ENCODE measurements at regions not wholly inside any gene's neighbourhood (a gene's known extent, or its start where the extent isn't known, plus 50 kb on each side); places are given as distances from the start of the nearest gene placed in this dataset.
"Not testable (repeated sequence)": the region's sequence is repeated elsewhere in the genome, so short reads cannot be mapped to it uniquely, and the experiment has no call there.

DNA sequence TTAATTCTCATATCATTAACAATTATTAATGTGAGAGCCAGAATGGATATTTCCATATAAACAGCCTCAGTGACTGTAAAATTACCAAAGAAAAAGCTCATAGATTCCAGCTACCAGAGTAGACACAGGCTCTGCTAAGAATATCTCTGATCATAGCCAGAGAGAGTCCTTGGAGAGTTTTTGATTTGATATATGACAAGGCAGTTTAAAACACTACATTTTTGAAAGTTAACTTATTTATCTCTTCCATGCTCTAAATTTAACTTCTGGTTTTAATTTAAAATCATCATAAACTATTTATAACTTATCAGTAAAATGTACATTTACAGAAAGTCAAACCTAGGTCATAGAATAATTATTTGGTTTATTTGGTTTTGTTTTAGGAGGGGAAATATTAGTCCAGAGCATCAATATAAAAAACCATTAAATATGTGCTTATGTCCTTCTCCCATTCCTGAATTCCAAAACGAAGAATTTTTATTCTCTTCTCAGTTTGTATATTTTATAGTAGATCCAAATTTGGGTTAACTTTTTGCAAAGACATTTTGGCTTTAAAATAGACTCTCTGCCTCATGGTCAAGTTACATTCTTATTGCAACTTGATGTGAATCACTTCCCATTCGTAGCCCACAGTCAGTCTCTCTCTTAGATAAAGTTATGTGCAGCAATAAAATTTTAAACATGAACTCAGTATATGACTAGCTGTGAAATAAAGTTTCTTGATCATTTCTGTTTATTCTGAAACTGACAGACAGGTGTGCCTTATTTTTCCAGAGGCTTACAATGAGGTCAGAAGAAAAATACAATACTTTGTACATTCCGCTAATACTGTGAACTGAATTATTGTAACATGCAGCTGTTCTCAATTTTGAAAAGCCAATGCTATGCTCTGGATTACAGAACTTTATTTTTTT is 267.1 kb downstream of the PAPSS1 start:
- TF ChIP-seq, protein P1, sequence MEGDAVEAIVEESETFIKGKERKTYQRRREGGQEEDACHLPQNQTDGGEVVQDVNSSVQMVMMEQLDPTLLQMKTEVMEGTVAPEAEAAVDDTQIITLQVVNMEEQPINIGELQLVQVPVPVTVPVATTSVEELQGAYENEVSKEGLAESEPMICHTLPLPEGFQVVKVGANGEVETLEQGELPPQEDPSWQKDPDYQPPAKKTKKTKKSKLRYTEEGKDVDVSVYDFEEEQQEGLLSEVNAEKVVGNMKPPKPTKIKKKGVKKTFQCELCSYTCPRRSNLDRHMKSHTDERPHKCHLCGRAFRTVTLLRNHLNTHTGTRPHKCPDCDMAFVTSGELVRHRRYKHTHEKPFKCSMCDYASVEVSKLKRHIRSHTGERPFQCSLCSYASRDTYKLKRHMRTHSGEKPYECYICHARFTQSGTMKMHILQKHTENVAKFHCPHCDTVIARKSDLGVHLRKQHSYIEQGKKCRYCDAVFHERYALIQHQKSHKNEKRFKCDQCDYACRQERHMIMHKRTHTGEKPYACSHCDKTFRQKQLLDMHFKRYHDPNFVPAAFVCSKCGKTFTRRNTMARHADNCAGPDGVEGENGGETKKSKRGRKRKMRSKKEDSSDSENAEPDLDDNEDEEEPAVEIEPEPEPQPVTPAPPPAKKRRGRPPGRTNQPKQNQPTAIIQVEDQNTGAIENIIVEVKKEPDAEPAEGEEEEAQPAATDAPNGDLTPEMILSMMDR (IDR thresholded peaks at IDR 0.05; ENCODE audit: low read depth, low read length, missing control alignments) = no peak
- H3K4me3 ChIP-seq (ENCODE audit: low read depth, low read length) = no peak overlapping the region
- no peak for DNase-seq (ENCODE audit: low read depth)

DNA sequence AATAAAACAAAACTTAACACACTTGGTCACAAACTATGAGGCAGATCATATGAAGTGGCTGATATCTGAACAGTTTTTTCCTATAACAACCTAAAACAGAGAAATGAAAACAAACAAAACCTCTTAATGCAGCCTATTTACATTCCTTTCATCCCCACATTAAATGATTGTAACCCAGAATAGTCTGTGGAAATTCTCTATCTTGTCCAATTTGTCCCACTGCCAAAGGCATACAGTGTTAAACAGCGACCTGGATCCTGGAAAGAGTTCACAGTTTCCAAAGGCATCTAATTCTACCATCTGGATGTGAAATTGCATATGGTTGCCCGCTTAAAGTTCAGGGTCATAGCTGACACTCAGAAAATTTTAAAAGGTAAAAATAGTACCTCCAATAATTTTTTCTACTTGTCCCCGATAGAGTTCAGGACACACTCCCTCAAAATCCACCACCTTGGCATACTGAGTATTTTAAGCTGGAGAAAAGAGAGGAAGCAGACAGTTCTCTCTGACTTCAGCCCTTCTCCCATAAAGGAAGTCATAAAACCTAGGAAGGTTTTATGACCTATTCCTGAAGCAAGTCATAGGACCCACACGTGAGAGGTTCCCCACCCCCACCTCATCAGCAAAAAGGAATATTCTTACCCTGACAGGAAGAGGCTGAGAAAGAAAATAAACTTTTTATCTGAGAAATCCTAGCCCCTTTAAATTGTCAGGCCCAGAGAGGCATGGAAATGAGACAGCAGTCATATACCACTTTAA is 270.2 kb downstream of the PAPSS1 start:
- DNase-seq (ENCODE audit: low read depth) = no peak
- no peak overlapping the region for H3K4me3 ChIP-seq (ENCODE audit: low read depth, low read length)
- TF ChIP-seq, protein P1 (IDR thresholded peaks at IDR 0.05; ENCODE audit: low read depth, low read length, missing control alignments) = no peak

DNA sequence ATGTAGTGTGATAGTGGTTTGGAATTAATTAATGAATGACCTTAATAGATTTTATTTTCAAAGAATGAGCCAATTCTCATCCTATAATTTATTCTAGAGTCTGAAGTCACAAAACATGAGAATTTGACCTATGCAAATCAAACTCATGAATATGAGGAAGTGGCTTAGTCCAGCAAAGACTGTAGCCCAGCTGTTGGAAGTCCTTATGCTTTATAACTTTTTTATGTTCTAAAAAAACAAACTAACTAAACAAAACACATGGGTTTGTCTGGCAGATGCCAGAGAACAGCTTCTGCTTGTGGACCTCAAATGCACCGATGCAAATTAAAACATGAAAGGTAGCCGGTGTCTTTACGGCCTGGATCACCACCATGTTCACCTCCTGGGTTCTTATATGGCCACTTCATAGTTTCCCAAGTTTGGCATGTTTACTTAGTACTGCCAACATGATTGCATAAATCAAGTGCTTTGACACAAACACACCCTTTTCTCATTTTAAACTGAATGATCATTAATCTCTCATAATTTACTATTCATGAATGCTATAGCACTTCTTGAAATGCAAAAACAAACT is 277.4 kb downstream of the PAPSS1 start:
- H3K4me3 ChIP-seq (ENCODE audit: low read depth, low read length) = no peak overlapping the region
- no peak for DNase-seq (ENCODE audit: low read depth)
- TF ChIP-seq, protein P1 (IDR thresholded peaks at IDR 0.05; ENCODE audit: low read depth, low read length, missing control alignments) = no peak

DNA sequence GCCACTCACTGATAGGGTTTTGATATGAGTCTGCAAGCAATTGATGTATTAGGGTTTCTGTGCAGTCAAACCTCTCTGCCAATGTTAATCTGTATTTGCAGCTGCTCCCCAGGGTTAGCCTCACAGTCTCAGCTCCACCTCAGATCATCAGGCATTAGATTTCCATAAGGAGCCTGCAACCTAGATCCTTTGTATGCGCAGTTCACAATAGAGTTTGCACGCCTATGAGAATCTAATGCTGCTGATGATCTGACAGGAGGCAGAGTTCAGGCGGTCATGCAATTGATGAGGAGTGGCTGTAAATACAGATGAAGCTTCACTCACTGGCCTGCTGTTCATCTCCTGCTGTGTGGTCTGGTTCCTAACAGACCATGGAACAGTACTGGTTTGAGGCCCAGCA is 280.6 kb downstream of the PAPSS1 start:
- TF ChIP-seq, protein P1 (IDR thresholded peaks at IDR 0.05; ENCODE audit: low read depth, low read length, missing control alignments) = no peak
- no peak for DNase-seq (ENCODE audit: low read depth)
- no peak overlapping the region for H3K4me3 ChIP-seq (ENCODE audit: low read depth, low read length)

DNA sequence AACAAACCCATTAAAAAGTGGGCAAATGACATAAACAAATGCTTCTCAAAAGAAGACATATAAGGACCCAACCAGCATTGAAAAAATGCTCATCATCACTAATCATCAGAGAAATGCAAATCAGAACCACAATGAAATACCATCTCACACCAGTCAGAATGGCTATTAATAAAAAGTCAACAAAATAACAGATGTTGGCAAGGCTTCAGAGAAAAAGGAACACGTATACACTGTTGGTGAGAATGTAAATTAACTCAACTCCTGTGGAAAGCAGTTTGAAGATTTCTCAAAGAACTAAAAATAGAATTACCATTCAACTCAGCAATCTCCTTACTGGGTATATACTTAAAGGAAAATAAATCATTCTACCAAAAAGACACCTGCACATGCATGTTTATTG is 283.6 kb downstream of the PAPSS1 start:
- DNase-seq (ENCODE audit: low read depth); H3K4me3 ChIP-seq (ENCODE audit: low read depth, low read length): not testable (repeated sequence)

DNA sequence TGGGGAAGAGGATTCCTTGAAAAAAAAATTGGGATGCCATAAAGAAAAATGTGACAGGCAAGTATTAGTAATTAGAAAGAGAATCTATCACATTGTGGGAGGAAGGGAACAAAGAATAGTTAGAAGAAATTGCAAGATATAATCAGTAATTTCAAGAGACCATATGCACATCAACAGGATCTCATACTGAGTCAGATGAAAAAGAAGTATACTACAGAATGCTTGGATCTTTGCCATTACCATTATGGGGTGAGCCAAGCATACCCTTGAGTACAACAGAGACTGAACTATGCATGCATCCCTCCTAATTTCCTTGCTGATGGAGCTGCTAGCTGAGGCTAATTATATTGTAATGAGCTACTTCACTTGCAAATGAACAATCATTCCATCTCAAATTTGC is 287.6 kb downstream of the PAPSS1 start:
- H3K4me3 ChIP-seq (ENCODE audit: low read depth, low read length) = no peak overlapping the region
- DNase-seq (ENCODE audit: low read depth) = no peak
- TF ChIP-seq, protein P1 (IDR thresholded peaks at IDR 0.05; ENCODE audit: low read depth, low read length, missing control alignments) = no peak

All from GM12864 (cell line).